GM23248 (cell line): ENCODE measurements at regions not wholly inside any gene's neighbourhood (a gene's known extent, or its start where the extent isn't known, plus 50 kb on each side); places are given as distances from the start of the nearest gene placed in this dataset.
A peak's percentile ranks its signal among the peaks of the same experiment; 100 is the strongest.

Experiments
- DNase-seq: peaks from one replicate; pipeline ENCODE4 v3.0.0-alpha.2; 2015
- H2AFZ ChIP-seq: fragments of 200-600 bp; sonication (generic); 2 replicates; pipeline ENCODE4 v1.6.1; 2016; ENCODE audit warnings: antibody characterized with exemption
- H3F3A ChIP-seq: fragments of 200-600 bp; sonication (generic); 2 replicates; pipeline ENCODE4 v1.6.1; 2016; ENCODE audit warnings: mild to moderate bottlenecking, antibody characterized with exemption, mixed run types; ENCODE audit not compliant: insufficient read depth
- H3K27ac ChIP-seq: fragments of 200-600 bp; sonication (generic); 2 replicates; pipeline ENCODE4 v1.5.1; 2016; ENCODE audit warnings: mild to moderate bottlenecking
- H3K27me3 ChIP-seq: fragments of 200-600 bp; sonication (generic); replicated peaks from 2 replicates; pipeline ENCODE4 v1.6.1; 2016; ENCODE audit warnings: mild to moderate bottlenecking; ENCODE audit not compliant: insufficient read depth
- H3K36me3 ChIP-seq: fragments of 200-600 bp; sonication (generic); 2 replicates; pipeline ENCODE4 v1.6.1; 2016; ENCODE audit warnings: low read depth, mild to moderate bottlenecking
- H3K4me1 ChIP-seq: fragments of 200-600 bp; sonication (generic); 2 replicates; pipeline ENCODE4 v1.6.1; 2016; ENCODE audit warnings: mild to moderate bottlenecking; ENCODE audit not compliant: insufficient read depth
- H3K4me2 ChIP-seq: fragments of 200-600 bp; sonication (generic); one replicate; pipeline ENCODE4 v1.6.1; 2016; ENCODE audit warnings: mild to moderate bottlenecking; ENCODE audit not compliant: unreplicated experiment
- H3K4me3 ChIP-seq: fragments of 200-600 bp; sonication (generic); 2 replicates; pipeline ENCODE4 v1.5.1; 2016; ENCODE audit warnings: mild to moderate bottlenecking
- H3K79me2 ChIP-seq: fragments of 200-600 bp; sonication (generic); 2 replicates; pipeline ENCODE4 v1.6.1; 2016; ENCODE audit warnings: mild to moderate bottlenecking; ENCODE audit not compliant: insufficient read depth
- H3K9ac ChIP-seq: fragments of 200-600 bp; sonication (generic); 2 replicates; pipeline ENCODE4 v1.6.1; 2016; ENCODE audit warnings: mild to moderate bottlenecking
- H3K9me2 ChIP-seq: fragments of 200-600 bp; sonication (generic); 2 replicates; pipeline ENCODE4 v1.6.1; 2016; ENCODE audit warnings: mixed run types, mild to moderate bottlenecking, moderate library complexity; ENCODE audit not compliant: insufficient read depth
- H3K9me3 ChIP-seq: fragments of 200-600 bp; sonication (generic); one replicate; pipeline ENCODE4 v1.6.1; 2017; ENCODE audit warnings: low read depth
- H4K20me1 ChIP-seq: fragments of 200-600 bp; sonication (generic); 2 replicates; pipeline ENCODE4 v1.6.0; 2016; ENCODE audit not compliant: insufficient read depth
- EZH2 ChIP-seq: fragments of 200-600 bp; sonication (generic); IDR thresholded peaks from 2 replicates; pipeline ENCODE4 v1.6.1; 2018; ENCODE audit warnings: antibody characterized with exemption, mild to moderate bottlenecking; ENCODE audit not compliant: insufficient read depth, poor library complexity, severe bottlenecking
- EZH2phosphoT487 ChIP-seq: fragments of 200-600 bp; sonication (generic); IDR thresholded peaks from 2 replicates; pipeline ENCODE4 v1.6.1; 2018; ENCODE audit warnings: antibody characterized with exemption, moderate library complexity, mild to moderate bottlenecking, low read depth; ENCODE audit not compliant: insufficient read depth
- WGBS, 2 experiments: methylation state at CpG; one replicate each; pipeline ENCODE4 v1.1.6; 2015 to 2017; ENCODE audit warnings: low lambda C conversion rate in 2 of 2, low coverage in 1 of 2; ENCODE audit errors: missing lambda C conversion rate in 2 of 2; 5-methylcytosine and 5-hydroxymethylcytosine counted together
- in situ Hi-C: fragments of 300-500 bp; cut with MboI; formaldehyde crosslinking; loops from 2 replicates; pipeline ENCODE4 v1.15.0; 2020

GRCh38 chr9:18350995-18351595 lies 122.9 kb upstream of the ADAMTSL1 start:
- Histone ChIP-seq H3K36me3 (no peaks in the 10 kb centered on the region), H3K27me3 (no peaks in the 10 kb centered on the region), H3K4me2 (no peak overlapping the region), H3K4me3 (no peak overlapping the region), H2AFZ (no peak overlapping the region), H3K4me1 (peaks cover 5% of the 10 kb centered on the region), H3K9me2 (no peaks in the 10 kb centered on the region), H3K27ac (no peak overlapping the region), H3K9me3 (no peaks in the 10 kb centered on the region), H3K79me2 (no peaks in the 10 kb centered on the region), H3F3A (no peaks in the 10 kb centered on the region), H3K9ac (no peak overlapping the region), H4K20me1 (no peaks in the 10 kb centered on the region)
- WGBS, 2 experiments = 71% methylated on average over 4 of the region's 4 CpGs
- DNase-seq = peak; percentile 6
- in situ Hi-C loops = no loop called here
- TF ChIP-seq EZH2 (no peak), EZH2phosphoT487 (no peak)

GRCh38 chr9:18352711-18353110 lies 121.2 kb upstream of the ADAMTSL1 start:
- H3K4me2 ChIP-seq = no peak overlapping the region
- in situ Hi-C loops = no loop called here
- WGBS, 2 experiments = 76 to 79% methylated on average over 3 of the region's 3 CpGs
- TF ChIP-seq EZH2 = no peak
- TF ChIP-seq EZH2phosphoT487 = no peak
- no peak overlapping the region for H3K27ac ChIP-seq
- no peak overlapping the region for H3K9ac ChIP-seq
- peaks cover 4% of the 10 kb centered on the region for H3K4me1 ChIP-seq
- H3F3A ChIP-seq = no peaks in the 10 kb centered on the region
- H3K9me2 ChIP-seq = no peaks in the 10 kb centered on the region
- no peaks in the 10 kb centered on the region for H3K36me3 ChIP-seq
- no peaks in the 10 kb centered on the region for H3K79me2 ChIP-seq
- H2AFZ ChIP-seq = no peak overlapping the region
- H3K4me3 ChIP-seq = no peak overlapping the region
- H4K20me1 ChIP-seq = no peaks in the 10 kb centered on the region
- no peak for DNase-seq
- no peaks in the 10 kb centered on the region for H3K9me3 ChIP-seq
- H3K27me3 ChIP-seq = no peaks in the 10 kb centered on the region

GRCh38 chr9:18353473-18353872 lies 120.5 kb upstream of the ADAMTSL1 start:
- no peaks in the 10 kb centered on the region for H3K9me2 ChIP-seq
- H3K79me2 ChIP-seq = no peaks in the 10 kb centered on the region
- no peak overlapping the region for H2AFZ ChIP-seq
- no peaks in the 10 kb centered on the region for H4K20me1 ChIP-seq
- H3K27ac ChIP-seq = no peak overlapping the region
- in situ Hi-C loops = no loop called here
- H3K9me3 ChIP-seq = no peaks in the 10 kb centered on the region
- H3K9ac ChIP-seq = no peak overlapping the region
- H3K36me3 ChIP-seq = no peaks in the 10 kb centered on the region
- TF ChIP-seq EZH2phosphoT487 (no peak), EZH2 (no peak)
- peaks cover 9% of the 10 kb centered on the region for H3K4me1 ChIP-seq
- peaks cover 2% of the 10 kb centered on the region for H3F3A ChIP-seq
- H3K4me2 ChIP-seq = no peak overlapping the region
- no peak overlapping the region for H3K4me3 ChIP-seq
- H3K27me3 ChIP-seq = no peaks in the 10 kb centered on the region
- no peak for DNase-seq

- no peak overlapping the region for H3K27ac ChIP-seq
- no peak for TF ChIP-seq EZH2phosphoT487
- TF ChIP-seq EZH2 = no peak
- no peaks in the 10 kb centered on the region for H3K9me2 ChIP-seq
- no peak overlapping the region for H2AFZ ChIP-seq
- peaks cover 35% of the 10 kb centered on the region for H3K4me1 ChIP-seq
- H3K9me3 ChIP-seq = no peaks in the 10 kb centered on the region
- peaks cover 26% of the 10 kb centered on the region for H3F3A ChIP-seq
- no peak overlapping the region for H3K4me3 ChIP-seq
- in situ Hi-C loops = no loop called here
- H3K4me2 ChIP-seq = no peak overlapping the region
- no peak overlapping the region for H3K9ac ChIP-seq
- H3K79me2 ChIP-seq = no peaks in the 10 kb centered on the region
- DNase-seq = no peak
- H3K27me3 ChIP-seq = no peaks in the 10 kb centered on the region
- H4K20me1 ChIP-seq = no peaks in the 10 kb centered on the region
- 96 to 100% methylated on average over 1 of the region's 1 CpG for WGBS, 2 experiments
- H3K36me3 ChIP-seq = no peaks in the 10 kb centered on the region
These were observed 116.6 kb upstream of the ADAMTSL1 start for GRCh38 chr9:18357321-18357720.

- Histone ChIP-seq H3K9me2 (no peaks in the 10 kb centered on the region), H3K9ac (no peak overlapping the region), H3K4me3 (no peak overlapping the region), H3K36me3 (no peaks in the 10 kb centered on the region), H3K4me1 (peaks cover 45% of the 10 kb centered on the region), H3K4me2 (no peak overlapping the region), H2AFZ (no peak overlapping the region), H4K20me1 (no peaks in the 10 kb centered on the region), H3F3A (peaks cover 31% of the 10 kb centered on the region), H3K79me2 (no peaks in the 10 kb centered on the region), H3K27ac (peak overlapping the region; percentile 71; the same call in 1 of the 2 replicates), H3K9me3 (no peaks in the 10 kb centered on the region), H3K27me3 (no peaks in the 10 kb centered on the region)
- TF ChIP-seq EZH2 = no peak
- TF ChIP-seq EZH2phosphoT487 = no peak
- WGBS, 2 experiments = 86 to 93% methylated on average over 2 of the region's 2 CpGs
- in situ Hi-C loops = no loop called here
- DNase-seq = peak; percentile 38
These were observed 115.6 kb upstream of the ADAMTSL1 start for GRCh38 chr9:18358325-18358724.
